ENCODE measurements at regions not wholly inside any gene's neighbourhood (a gene's known extent, or its start where the extent isn't known, plus 50 kb on each side); places are given as distances from the start of the nearest gene placed in this dataset.
A peak's percentile ranks its signal among the peaks of the same experiment; 100 is the strongest.

- Histone ChIP-seq H3K18ac (ENCODE audit: extremely low read depth, low read length) (no peak overlapping the region), H3K4me3 (ENCODE audit: extremely low read depth in 1 of 4, insufficient read depth in 2 of 4, low read depth in 3 of 4, low read length in 4 of 4) (no peak overlapping the region), H3K27me3 (replicated peaks in 1 of 4; ENCODE audit: control insufficient read depth in 3 of 4, extremely low read depth in 1 of 4, insufficient read depth in 3 of 4, low read length in 3 of 4) (no peaks in the 10 kb centered on the region), H3K9me3 (ENCODE audit: insufficient read depth in 2 of 2, low read depth in 1 of 2, low read length in 1 of 2) (no peaks in the 10 kb centered on the region), H3K36me3 (ENCODE audit: control insufficient read depth in 2 of 4, insufficient read depth in 4 of 4, low read length in 3 of 4) (no peaks in the 10 kb centered on the region), H3K79me1 (ENCODE audit: low read depth, low read length) (no peaks in the 10 kb centered on the region), H4K5ac (ENCODE audit: insufficient read length, low read depth, low read length) (no peak overlapping the region), H3K4me2 (ENCODE audit: insufficient read depth in 1 of 2, low read depth in 2 of 2, low read length in 2 of 2) (no peak overlapping the region), H2AK5ac (ENCODE audit: low read depth, low read length) (no peak overlapping the region), H3K27ac (ENCODE audit: low read depth, low read length) (no peak overlapping the region), H4K20me1 (replicated peaks in 1 of 2; ENCODE audit: control insufficient read depth in 1 of 2, insufficient read depth in 2 of 2, low read length in 2 of 2) (no peaks in the 10 kb centered on the region), H3K4ac (replicated peaks; ENCODE audit: insufficient read length, low read depth, low read length) (no peak overlapping the region), H4K91ac (replicated peaks; ENCODE audit: insufficient read length, low read length) (no peak overlapping the region), H3K23ac (ENCODE audit: insufficient read length) (no peak overlapping the region), H3K56ac (replicated peaks; ENCODE audit: insufficient read length, low read depth, low read length) (no peak overlapping the region), H2BK5ac (ENCODE audit: low read depth, low read length) (no peak overlapping the region), H3K4me1 (replicated peaks in 1 of 4; ENCODE audit: control insufficient read depth in 3 of 4, insufficient read depth in 4 of 4, low read length in 3 of 4) (no peaks in the 10 kb centered on the region), H3K79me2 (ENCODE audit: control insufficient read depth in 1 of 2, insufficient read depth in 2 of 2, low read length in 2 of 2) (no peaks in the 10 kb centered on the region), H3K23me2 (ENCODE audit: low read depth, low read length) (no peaks in the 10 kb centered on the region), H3K9ac (replicated peaks in 1 of 4; ENCODE audit: extremely low read depth in 1 of 4, low read depth in 3 of 4, low read length in 3 of 4) (no peak overlapping the region), H3K14ac (ENCODE audit: insufficient read length) (no peak overlapping the region), H2BK120ac (replicated peaks; ENCODE audit: low read depth, low read length) (no peak overlapping the region), H2BK20ac (ENCODE audit: low read length) (no peak overlapping the region), H4K8ac (ENCODE audit: extremely low read depth, insufficient read depth, low read length) (no peak overlapping the region), H2AFZ (ENCODE audit: low read length) (no peak overlapping the region; the same call in 1 of the 2 replicates), H2BK15ac (ENCODE audit: low read length) (no peak overlapping the region), H2BK12ac (ENCODE audit: low read depth, low read length) (no peak overlapping the region)
- POLR2A ChIA-PET (ENCODE audit: partially characterized antibody): no interaction called here
- CTCF ChIA-PET (ENCODE audit: partially characterized antibody): interaction anchor here (0.9 kb wide), 1 partner anchor 228 kb away, joined by 3 read pairs; no protein-coding TSS in a partner anchor
- DNase-seq (ENCODE audit: low read depth in 1 of 2, low spot score in 2 of 2) (no peak), FAIRE-seq (no peak)
- TF ChIP-seq CTCF (IDR thresholded peaks at IDR 0.05; ENCODE audit: control extremely low read depth in 1 of 3, insufficient read depth in 1 of 3, low read depth in 1 of 3, low read length in 3 of 3): peak in 2 of 3 experiments; percentile 9 to 22; a peak in 2 of 4 replicates
- TF ChIP-seq SIX5 (IDR thresholded peaks at IDR 0.05; ENCODE audit: low read depth, low read length): no peak
- TF ChIP-seq RAD21 (IDR thresholded peaks at IDR 0.05 in 1 of 2, conservative IDR thresholded peaks at IDR 0.05 in 1 of 2; ENCODE audit: low read depth in 2 of 2, low read length in 2 of 2): peak; percentile 39 to 48; a peak in 3 of 4 replicates
Measured at GRCh38 chr3:36312351-36312750, 68.0 kb upstream of the STAC start.

Data from H1 (cell line).